LNCaP clone FGC (cell line): ENCODE measurements at regions not wholly inside any gene's neighbourhood (a gene's known extent, or its start where the extent isn't known, plus 50 kb on each side); places are given as distances from the start of the nearest gene placed in this dataset.

ENCODE experiments used
- DNase-seq: peaks from one replicate; pipeline ENCODE4 v3.0.0-alpha.2; 2011; ENCODE audit warnings: low read depth
- H3K4me3 ChIP-seq: 2 replicates; pipeline ENCODE4 v1.5.1; 2011; ENCODE audit warnings: mild to moderate bottlenecking, low read depth, low read length, control low read depth
- TF ChIP-seq, protein P1 (sequence below): IDR thresholded peaks from 2 replicates; pipeline ENCODE4 v1.5.1; 2012; ENCODE audit warnings: mild to moderate bottlenecking; ENCODE audit not compliant: control insufficient read depth, insufficient read depth; ENCODE audit errors: extremely low read depth

DNA sequence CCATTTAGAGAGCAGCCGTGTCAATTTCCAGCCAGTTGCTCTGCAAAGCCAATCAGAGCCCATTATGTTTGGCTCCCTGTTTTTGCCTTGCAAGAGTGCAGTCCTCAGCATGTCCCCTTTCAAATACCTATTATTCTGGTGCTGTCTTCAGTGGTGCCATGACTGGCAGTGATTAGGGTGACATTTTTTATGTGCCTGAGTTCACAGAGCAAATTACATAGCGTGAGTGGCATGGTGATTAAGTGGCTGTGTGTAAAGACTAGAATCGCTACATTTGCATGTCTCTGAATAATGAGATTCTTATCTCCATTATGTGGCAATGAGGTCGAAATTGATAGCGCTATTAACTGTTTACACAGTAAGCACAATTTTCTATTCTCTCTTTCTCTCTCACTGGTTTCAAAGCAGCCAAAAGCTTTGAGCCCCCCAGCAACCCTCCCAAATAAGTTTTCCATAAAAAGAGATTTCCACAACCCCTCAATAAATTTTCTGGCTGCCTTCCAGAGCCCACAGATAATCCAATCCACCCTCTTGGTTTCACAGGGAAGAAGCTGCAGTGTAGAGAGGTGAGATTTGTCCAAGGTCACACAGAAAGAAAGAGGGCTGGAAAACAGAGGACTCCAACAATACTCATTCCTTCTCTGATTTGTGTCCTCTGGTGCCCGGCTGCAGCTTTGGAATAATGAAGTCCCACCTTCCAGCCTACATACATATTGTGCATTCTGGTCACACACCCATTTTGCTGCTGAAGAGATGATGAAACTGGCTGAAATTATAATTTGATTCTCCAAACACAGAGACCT is 58.8 kb upstream of the NUDT4 start:
- no peak for DNase-seq
- H3K4me3 ChIP-seq: no peak overlapping the region
- TF ChIP-seq, protein P1, sequence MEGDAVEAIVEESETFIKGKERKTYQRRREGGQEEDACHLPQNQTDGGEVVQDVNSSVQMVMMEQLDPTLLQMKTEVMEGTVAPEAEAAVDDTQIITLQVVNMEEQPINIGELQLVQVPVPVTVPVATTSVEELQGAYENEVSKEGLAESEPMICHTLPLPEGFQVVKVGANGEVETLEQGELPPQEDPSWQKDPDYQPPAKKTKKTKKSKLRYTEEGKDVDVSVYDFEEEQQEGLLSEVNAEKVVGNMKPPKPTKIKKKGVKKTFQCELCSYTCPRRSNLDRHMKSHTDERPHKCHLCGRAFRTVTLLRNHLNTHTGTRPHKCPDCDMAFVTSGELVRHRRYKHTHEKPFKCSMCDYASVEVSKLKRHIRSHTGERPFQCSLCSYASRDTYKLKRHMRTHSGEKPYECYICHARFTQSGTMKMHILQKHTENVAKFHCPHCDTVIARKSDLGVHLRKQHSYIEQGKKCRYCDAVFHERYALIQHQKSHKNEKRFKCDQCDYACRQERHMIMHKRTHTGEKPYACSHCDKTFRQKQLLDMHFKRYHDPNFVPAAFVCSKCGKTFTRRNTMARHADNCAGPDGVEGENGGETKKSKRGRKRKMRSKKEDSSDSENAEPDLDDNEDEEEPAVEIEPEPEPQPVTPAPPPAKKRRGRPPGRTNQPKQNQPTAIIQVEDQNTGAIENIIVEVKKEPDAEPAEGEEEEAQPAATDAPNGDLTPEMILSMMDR: no peak

DNA sequence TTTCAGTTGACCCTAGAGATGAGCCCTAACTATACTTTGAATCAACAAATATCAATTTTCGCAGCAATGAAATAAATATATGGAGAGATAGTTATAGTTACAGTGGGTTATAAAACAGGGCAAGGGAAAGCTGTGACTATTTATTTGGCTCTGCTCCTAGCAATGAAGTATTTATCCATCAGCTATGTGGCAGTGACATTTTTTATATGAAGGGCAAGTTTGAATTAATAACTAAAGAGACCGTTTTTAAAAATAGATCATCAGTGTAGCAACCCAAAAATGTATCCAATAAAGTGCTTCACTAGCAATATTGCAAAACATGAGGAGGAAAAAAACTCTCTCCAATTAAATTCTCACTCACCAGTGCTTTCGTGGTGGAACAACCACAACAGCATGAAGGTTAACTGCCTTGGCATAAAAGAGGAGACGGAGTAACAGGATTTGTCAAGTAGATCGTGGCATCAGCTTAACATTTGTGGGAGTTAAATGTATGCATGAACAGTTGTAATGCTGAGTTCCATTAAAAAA is 58.1 kb upstream of the NUDT4 start:
- DNase-seq: no peak
- no peak overlapping the region for H3K4me3 ChIP-seq
- TF ChIP-seq, protein P1: no peak

DNA sequence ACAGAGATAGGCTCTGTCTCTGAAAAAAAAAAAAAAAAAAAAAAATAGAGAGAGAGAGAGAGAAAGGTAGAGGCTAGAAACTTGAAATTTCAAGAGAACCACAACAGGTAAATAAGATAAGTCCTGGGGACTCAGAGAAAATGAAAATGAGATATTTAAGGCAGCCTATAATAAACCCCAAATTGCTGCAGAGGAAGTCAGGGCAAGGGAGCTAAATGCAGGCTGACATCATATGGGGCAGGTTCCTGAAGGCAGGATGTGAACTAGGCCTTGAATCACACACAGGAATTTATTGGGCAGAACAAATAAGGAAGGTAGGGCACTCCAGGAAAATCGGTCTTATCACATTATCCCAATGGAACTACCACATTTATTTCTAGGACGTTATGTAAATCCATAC is 54.9 kb upstream of the NUDT4 start:
- peak; percentile 14 for DNase-seq
- TF ChIP-seq, protein P1: no peak
- no peak overlapping the region for H3K4me3 ChIP-seq

DNA sequence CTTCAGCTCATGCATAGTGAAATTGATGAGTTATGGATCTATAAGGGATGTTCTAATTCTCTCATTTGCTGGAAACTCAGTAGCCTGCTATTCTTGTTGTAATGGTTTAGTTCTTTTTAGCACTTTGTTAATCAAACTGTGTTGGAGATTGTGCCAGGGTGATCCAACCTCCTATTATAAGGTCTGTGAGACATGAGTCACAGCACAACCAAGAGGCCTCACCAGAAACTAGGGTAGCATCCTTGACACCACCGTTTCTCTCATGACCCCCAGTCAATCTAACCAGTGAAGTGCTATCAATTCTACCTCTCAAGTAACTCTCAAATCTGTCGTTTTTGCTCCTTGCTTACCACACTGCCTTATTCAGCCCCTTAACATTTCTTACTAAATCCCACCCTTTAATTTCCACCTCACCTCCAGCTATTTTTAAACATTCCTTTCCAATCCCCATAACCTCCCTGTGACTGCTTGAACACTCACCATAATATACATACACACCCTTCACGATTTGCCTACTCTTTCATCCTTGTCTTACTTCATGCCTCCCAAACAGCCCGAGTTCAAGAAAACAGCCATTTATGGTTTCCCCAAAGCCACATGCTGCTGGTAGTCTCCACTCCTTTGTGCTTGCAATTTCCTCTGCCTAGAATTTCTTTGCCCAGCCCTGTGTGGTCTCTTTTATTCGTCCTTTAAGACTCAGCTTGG is 53.9 kb upstream of the NUDT4 start:
- H3K4me3 ChIP-seq: no peak overlapping the region
- TF ChIP-seq, protein P1: no peak
- no peak for DNase-seq

DNA sequence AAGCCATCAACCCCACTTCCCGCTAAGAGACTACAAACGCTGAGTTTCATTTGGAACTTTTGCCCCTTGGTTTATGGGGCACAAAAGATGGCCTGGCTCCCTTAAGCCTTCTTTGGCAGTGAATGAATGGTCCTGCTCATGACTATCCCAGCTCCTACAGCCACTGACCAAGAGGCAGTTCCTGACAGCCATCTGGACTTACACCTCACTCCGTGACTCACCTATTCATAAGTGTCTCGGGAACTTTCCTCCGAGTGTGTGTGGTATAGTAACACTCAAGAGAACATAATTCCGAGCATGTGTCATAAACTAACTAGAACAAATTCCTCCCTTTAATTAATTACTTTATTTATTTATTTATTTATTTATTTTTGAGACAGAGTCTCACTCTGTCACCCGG is 51.9 kb upstream of the NUDT4 start:
- DNase-seq: no peak
- TF ChIP-seq, protein P1: no peak
- no peak overlapping the region for H3K4me3 ChIP-seq
